ENCODE measurements at regions not wholly inside any gene's neighbourhood (a gene's known extent, or its start where the extent isn't known, plus 50 kb on each side); places are given as distances from the start of the nearest gene placed in this dataset.

- Histone ChIP-seq H3K9me3 (peaks cover 0 to under 1% (median 0%) of the 10 kb centered on the region in 11 donors), H3K4me3 (no peak overlapping the region), H3K4me1 (no peaks in the 10 kb centered on the region), H3K27ac (no peak overlapping the region), H3K27me3 (no peaks in the 10 kb centered on the region), H3K36me3 (no peaks in the 10 kb centered on the region)
- intact Hi-C loops (cut with DNase I) = no loop called here
- no peak for ATAC-seq
- DNase-seq = no peak
- TF ChIP-seq CTCF (IDR thresholded peaks at IDR 0.05) = no peak
- 74 to 80% methylated on average over 11 of the region's 11 CpGs for WGBS, 2 donors
Measured at GRCh38 chr14:76675046-76675445, 86.2 kb upstream of the VASH1 start.

GRCh38 chr14:76676539-76676938 is 84.7 kb upstream of the VASH1 start:
- ATAC-seq = no peak
- Histone ChIP-seq H3K9me3 (peaks cover 0 to 15% (median 7%) of the 10 kb centered on the region in 11 donors), H3K27ac (no peak overlapping the region), H3K4me1 (no peaks in the 10 kb centered on the region), H3K4me3 (no peak overlapping the region), H3K27me3 (no peaks in the 10 kb centered on the region), H3K36me3 (no peaks in the 10 kb centered on the region)
- DNase-seq = no peak
- intact Hi-C loops (cut with DNase I) = no loop called here
- WGBS, 2 donors = 92 to 93% methylated on average over 5 of the region's 5 CpGs
- no peak for TF ChIP-seq CTCF (IDR thresholded peaks at IDR 0.05)

- Histone ChIP-seq H3K4me1 (no peaks in the 10 kb centered on the region), H3K9me3 (peaks cover 0 to 26% (median 15%) of the 10 kb centered on the region in 11 donors), H3K4me3 (no peak overlapping the region), H3K27me3 (no peaks in the 10 kb centered on the region), H3K27ac (no peak overlapping the region), H3K36me3 (no peaks in the 10 kb centered on the region)
- WGBS, 2 donors = 79 to 85% methylated on average over 4 of the region's 4 CpGs
- no peak for TF ChIP-seq CTCF (IDR thresholded peaks at IDR 0.05)
- DNase-seq (no peak), ATAC-seq (no peak)
- intact Hi-C loops (cut with DNase I) = no loop called here
Measured at GRCh38 chr14:76677534-76678145, 83.6 kb upstream of the VASH1 start.

- Histone ChIP-seq H3K27me3 (no peaks in the 10 kb centered on the region), H3K4me1 (no peaks in the 10 kb centered on the region), H3K27ac (no peak overlapping the region), H3K36me3 (no peaks in the 10 kb centered on the region), H3K4me3 (no peak overlapping the region), H3K9me3 (peaks cover 0 to 33% (median 19%) of the 10 kb centered on the region in 11 donors)
- ATAC-seq (no peak), DNase-seq (no peak)
- no peak for TF ChIP-seq CTCF (IDR thresholded peaks at IDR 0.05)
- WGBS, 2 donors = 94 to 97% methylated on average over 5 of the region's 5 CpGs
- intact Hi-C loops (cut with DNase I) = no loop called here
Measured at GRCh38 chr14:76678244-76678800, 82.9 kb upstream of the VASH1 start.
